NT2/D1 (cell line): ENCODE measurements at regions not wholly inside any gene's neighbourhood (a gene's known extent, or its start where the extent isn't known, plus 50 kb on each side); places are given as distances from the start of the nearest gene placed in this dataset.

Source experiments
- SUZ12 ChIP-seq: IDR thresholded peaks from 2 replicates; pipeline ENCODE4 v1.6.1; 2011; ENCODE audit not compliant: insufficient read length, insufficient read depth; ENCODE audit errors: extremely low read depth
- YY1 ChIP-seq: IDR thresholded peaks from 2 replicates; pipeline ENCODE4 v1.6.1; 2011; ENCODE audit not compliant: insufficient read length, insufficient read depth
- ZNF274 ChIP-seq: IDR thresholded peaks from 2 replicates; pipeline ENCODE4 v1.6.1; 2011; ENCODE audit warnings: mild to moderate bottlenecking, low read depth, low read length

- TF ChIP-seq YY1 (no peak), SUZ12 (no peak), ZNF274 (no peak)
Measured at GRCh38 chr2:117644403-117644802, 170.1 kb upstream of the DDX18 start.
